Ovary (tissue), 3 donors: ENCODE measurements at regions not wholly inside any gene's neighbourhood (a gene's known extent, or its start where the extent isn't known, plus 50 kb on each side); places are given as distances from the start of the nearest gene placed in this dataset.

Source experiments
- EP300 ChIP-seq: sonication (generic); formaldehyde crosslinking; IDR thresholded peaks from one replicate; pipeline ENCODE4 v1.6.1; 2017; ENCODE audit warnings: antibody characterized with exemption
- POLR2A ChIP-seq: fragments of 450-650 bp; IDR thresholded peaks from one replicate; pipeline ENCODE4 v1.6.1; 2017; ENCODE audit warnings: antibody characterized with exemption, mild to moderate bottlenecking, moderate library complexity
- TF ChIP-seq, protein P1 (sequence below), 3 donors: fragments of 450-650 bp in 2 of 3; fragments of 200-600 bp in 1 of 3; IDR thresholded peaks; one replicate each; pipeline versions ENCODE4 v1.5.1 to v1.8.0; 2016 to 2022; ENCODE audit warnings: antibody characterized with exemption in 3 of 3, mild to moderate bottlenecking in 1 of 3
- donor health status: DM: no; HTN: no; CAD: no.

DNA sequence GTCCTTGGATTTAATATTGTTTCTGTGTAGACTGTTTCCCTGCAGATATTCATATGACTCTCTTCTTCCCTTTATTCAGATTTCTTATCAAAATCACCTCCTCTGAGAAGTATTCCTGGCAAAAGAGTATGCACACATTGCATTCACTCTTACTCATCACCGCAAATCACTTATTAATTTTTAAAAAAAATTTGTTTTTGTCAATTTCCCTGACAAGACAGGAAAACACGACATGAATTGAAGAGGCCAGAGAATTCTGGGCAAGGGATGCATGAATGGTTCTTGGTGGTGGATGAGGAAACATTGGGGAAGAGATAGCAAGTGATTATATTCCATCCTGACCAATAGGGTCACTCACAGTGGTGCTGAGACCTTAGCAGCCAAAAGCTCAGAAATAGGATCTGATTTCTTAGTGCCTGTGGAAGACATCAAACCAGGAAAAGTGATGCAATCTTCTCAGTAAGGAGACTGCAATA, 522.5 kb upstream of the AGA start:
- TF ChIP-seq, protein P1, sequence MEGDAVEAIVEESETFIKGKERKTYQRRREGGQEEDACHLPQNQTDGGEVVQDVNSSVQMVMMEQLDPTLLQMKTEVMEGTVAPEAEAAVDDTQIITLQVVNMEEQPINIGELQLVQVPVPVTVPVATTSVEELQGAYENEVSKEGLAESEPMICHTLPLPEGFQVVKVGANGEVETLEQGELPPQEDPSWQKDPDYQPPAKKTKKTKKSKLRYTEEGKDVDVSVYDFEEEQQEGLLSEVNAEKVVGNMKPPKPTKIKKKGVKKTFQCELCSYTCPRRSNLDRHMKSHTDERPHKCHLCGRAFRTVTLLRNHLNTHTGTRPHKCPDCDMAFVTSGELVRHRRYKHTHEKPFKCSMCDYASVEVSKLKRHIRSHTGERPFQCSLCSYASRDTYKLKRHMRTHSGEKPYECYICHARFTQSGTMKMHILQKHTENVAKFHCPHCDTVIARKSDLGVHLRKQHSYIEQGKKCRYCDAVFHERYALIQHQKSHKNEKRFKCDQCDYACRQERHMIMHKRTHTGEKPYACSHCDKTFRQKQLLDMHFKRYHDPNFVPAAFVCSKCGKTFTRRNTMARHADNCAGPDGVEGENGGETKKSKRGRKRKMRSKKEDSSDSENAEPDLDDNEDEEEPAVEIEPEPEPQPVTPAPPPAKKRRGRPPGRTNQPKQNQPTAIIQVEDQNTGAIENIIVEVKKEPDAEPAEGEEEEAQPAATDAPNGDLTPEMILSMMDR (IDR thresholded peaks at IDR 0.05) = no peak
- no peak for TF ChIP-seq POLR2A
- TF ChIP-seq EP300 = no peak
